ENCODE measurements at regions not wholly inside any gene's neighbourhood (a gene's known extent, or its start where the extent isn't known, plus 50 kb on each side); places are given as distances from the start of the nearest gene placed in this dataset.

- H3K27me3 ChIP-seq (ENCODE audit: insufficient read depth, low read length), result no peaks in the 10 kb centered on the region
- H4K8ac ChIP-seq (replicated peaks; ENCODE audit: insufficient read length, low read depth, low read length), result no peak overlapping the region
- no peak overlapping the region for H3K23ac ChIP-seq (ENCODE audit: insufficient read length, low read depth, low read length)
- Mint-ChIP-seq H3K36me3 (ENCODE audit: insufficient read depth in 1 of 3, low read depth in 3 of 3) (0 out of 7 replicates have a peak, but pooled peaks cover 0 to 1% (median 0%) of the 10 kb centered on the region in 3 experiments), H3K4me1 (peaks cover 9 to 17% of the 10 kb centered on the region in 2 experiments; a peak in 3 of 4 replicates), H3K27me3 (ENCODE audit: low read depth) (no peaks in the 10 kb centered on the region), H3K27ac (no peak overlapping the region), H3K4me3 (no peak overlapping the region), H3K9me3 (0 out of 5 replicates have a peak, but pooled peaks cover 0 to 3% of the 10 kb centered on the region in 2 experiments)
- no peak overlapping the region for H3K27ac ChIP-seq (ENCODE audit: insufficient read length, low read depth, low read length)
- H3K9ac ChIP-seq (ENCODE audit: extremely low read depth, insufficient read length, low read length), result no peak overlapping the region
- H2BK5ac ChIP-seq (ENCODE audit: insufficient read length, low read length), result no peak overlapping the region
- no peak overlapping the region for H2BK120ac ChIP-seq (ENCODE audit: low read depth, low read length, poor library complexity, severe bottlenecking)
- no peak overlapping the region for H2AK5ac ChIP-seq (ENCODE audit: insufficient read length, low read length)
- TF ChIP-seq, protein P1, sequence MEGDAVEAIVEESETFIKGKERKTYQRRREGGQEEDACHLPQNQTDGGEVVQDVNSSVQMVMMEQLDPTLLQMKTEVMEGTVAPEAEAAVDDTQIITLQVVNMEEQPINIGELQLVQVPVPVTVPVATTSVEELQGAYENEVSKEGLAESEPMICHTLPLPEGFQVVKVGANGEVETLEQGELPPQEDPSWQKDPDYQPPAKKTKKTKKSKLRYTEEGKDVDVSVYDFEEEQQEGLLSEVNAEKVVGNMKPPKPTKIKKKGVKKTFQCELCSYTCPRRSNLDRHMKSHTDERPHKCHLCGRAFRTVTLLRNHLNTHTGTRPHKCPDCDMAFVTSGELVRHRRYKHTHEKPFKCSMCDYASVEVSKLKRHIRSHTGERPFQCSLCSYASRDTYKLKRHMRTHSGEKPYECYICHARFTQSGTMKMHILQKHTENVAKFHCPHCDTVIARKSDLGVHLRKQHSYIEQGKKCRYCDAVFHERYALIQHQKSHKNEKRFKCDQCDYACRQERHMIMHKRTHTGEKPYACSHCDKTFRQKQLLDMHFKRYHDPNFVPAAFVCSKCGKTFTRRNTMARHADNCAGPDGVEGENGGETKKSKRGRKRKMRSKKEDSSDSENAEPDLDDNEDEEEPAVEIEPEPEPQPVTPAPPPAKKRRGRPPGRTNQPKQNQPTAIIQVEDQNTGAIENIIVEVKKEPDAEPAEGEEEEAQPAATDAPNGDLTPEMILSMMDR (conservative IDR thresholded peaks at IDR 0.05), result peak; percentile 72
- no peak overlapping the region for H3K18ac ChIP-seq (ENCODE audit: insufficient read length, low read depth, low read length)
- H3K4me1 ChIP-seq (ENCODE audit: insufficient read depth, low read length), result no peaks in the 10 kb centered on the region
- no peak overlapping the region for H3T11ph ChIP-seq (ENCODE audit: low read length)
- no CpG with 5 or more reads among the region's 3 CpGs for WGBS (ENCODE audit: extremely low coverage, insufficient read length, low lambda C conversion rate)
- H2BK12ac ChIP-seq (ENCODE audit: insufficient read length, low read depth, low read length), result no peak overlapping the region
- no peak overlapping the region for H3K4ac ChIP-seq (ENCODE audit: low read depth, low read length)
- no peak overlapping the region for H2AFZ ChIP-seq (ENCODE audit: low read length)
- H4K5ac ChIP-seq (ENCODE audit: insufficient read length, low read depth, low read length), result no peak overlapping the region
- H3K79me2 ChIP-seq (ENCODE audit: insufficient read depth, low read length), result no peaks in the 10 kb centered on the region
- no peaks in the 10 kb centered on the region for H3K79me1 ChIP-seq (ENCODE audit: insufficient read depth, low read depth, low read length, poor library complexity, severe bottlenecking)
- H3K56ac ChIP-seq (ENCODE audit: insufficient read length, low read depth, low read length), result no peak overlapping the region
- H4K91ac ChIP-seq (ENCODE audit: insufficient read length, low read depth, low read length), result no peak overlapping the region
- no peaks in the 10 kb centered on the region for H4K20me1 ChIP-seq (ENCODE audit: control insufficient read depth, insufficient read depth, insufficient read length)
- DNase-seq, result no peak
- H2BK20ac ChIP-seq (ENCODE audit: low read depth, low read length, poor library complexity, severe bottlenecking), result no peak overlapping the region
- H2BK15ac ChIP-seq (ENCODE audit: low read depth, low read length), result no peak overlapping the region
- H3K14ac ChIP-seq (ENCODE audit: insufficient read depth, low read length), result no peak overlapping the region
- H3K23me2 ChIP-seq (ENCODE audit: insufficient read length, low read depth, low read length, poor library complexity, severe bottlenecking), result no peaks in the 10 kb centered on the region
- H3K4me2 ChIP-seq (ENCODE audit: insufficient read depth, insufficient read length, low read length), result no peak overlapping the region
- H3K9me3 ChIP-seq (ENCODE audit: control insufficient read depth, low read depth, low read length), result no peaks in the 10 kb centered on the region
Measured at GRCh38 chr5:113806250-113806649, 292.8 kb downstream of the YTHDC2 start.
